ENCODE measurements at regions not wholly inside any gene's neighbourhood (a gene's known extent, or its start where the extent isn't known, plus 50 kb on each side); places are given as distances from the start of the nearest gene placed in this dataset.

DNA sequence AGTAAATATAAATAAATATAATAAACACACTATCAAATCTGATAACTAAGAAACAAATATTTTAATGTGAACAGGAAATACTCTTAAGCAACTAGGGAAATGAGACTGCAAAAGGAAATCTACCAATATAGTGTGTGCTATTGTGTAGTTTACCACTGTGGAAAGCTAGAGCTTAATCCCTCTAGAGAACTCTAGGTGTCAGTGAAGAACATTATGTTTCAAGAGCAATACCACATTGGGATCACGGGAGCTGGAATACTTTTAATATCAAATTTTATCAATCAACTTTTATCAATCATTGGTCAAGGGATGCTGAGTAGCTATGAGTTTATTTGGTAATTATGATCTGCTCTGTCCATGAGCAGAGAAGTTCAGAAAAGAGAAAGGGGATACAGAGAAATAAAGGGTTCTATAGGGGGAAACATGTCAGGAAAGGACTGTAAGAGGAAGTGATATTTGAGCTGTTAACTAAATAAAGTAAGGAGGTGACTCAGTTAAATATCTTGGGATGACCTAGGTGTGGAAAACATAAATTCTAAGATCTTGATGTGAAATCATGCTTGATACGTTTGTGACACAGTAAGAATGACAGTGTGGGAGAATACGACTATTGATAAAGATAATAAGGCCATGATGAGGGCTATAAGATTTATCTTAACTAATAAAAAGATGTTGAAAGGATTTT is 762.2 kb upstream of the ALCAM start:
- Histone ChIP-seq H3K9ac (ENCODE audit: low read length) (no peak overlapping the region), H3K4me2 (ENCODE audit: low read length) (no peak overlapping the region), H3K4me3 (ENCODE audit: low read length) (no peak overlapping the region), H3K9me2 (ENCODE audit: insufficient read depth, low read length) (no peaks in the 10 kb centered on the region), H3F3A (ENCODE audit: insufficient read depth, low read length, poor library complexity, severe bottlenecking) (no peaks in the 10 kb centered on the region), H3K9me3 (ENCODE audit: low read length) (no peaks in the 10 kb centered on the region), H3K36me3 (ENCODE audit: insufficient read depth, low read length) (no peaks in the 10 kb centered on the region), H4K20me1 (ENCODE audit: insufficient read depth) (no peaks in the 10 kb centered on the region), H3K79me2 (replicated peaks; ENCODE audit: insufficient read depth, low read length) (no peaks in the 10 kb centered on the region), H3K27ac (ENCODE audit: low read length) (no peak overlapping the region), H3K27me3 (ENCODE audit: insufficient read depth, low read depth, low read length) (no peaks in the 10 kb centered on the region), H2AFZ (ENCODE audit: low read depth, low read length) (no peak overlapping the region)
- TF ChIP-seq SMC3 (conservative IDR thresholded peaks at IDR 0.05; ENCODE audit: poor library complexity) (peak; percentile 62), POLR2AphosphoS5 (IDR thresholded peaks at IDR 0.05) (no peak), RAD21 (conservative IDR thresholded peaks at IDR 0.05) (peak; percentile 58)
- TF ChIP-seq, protein P1, sequence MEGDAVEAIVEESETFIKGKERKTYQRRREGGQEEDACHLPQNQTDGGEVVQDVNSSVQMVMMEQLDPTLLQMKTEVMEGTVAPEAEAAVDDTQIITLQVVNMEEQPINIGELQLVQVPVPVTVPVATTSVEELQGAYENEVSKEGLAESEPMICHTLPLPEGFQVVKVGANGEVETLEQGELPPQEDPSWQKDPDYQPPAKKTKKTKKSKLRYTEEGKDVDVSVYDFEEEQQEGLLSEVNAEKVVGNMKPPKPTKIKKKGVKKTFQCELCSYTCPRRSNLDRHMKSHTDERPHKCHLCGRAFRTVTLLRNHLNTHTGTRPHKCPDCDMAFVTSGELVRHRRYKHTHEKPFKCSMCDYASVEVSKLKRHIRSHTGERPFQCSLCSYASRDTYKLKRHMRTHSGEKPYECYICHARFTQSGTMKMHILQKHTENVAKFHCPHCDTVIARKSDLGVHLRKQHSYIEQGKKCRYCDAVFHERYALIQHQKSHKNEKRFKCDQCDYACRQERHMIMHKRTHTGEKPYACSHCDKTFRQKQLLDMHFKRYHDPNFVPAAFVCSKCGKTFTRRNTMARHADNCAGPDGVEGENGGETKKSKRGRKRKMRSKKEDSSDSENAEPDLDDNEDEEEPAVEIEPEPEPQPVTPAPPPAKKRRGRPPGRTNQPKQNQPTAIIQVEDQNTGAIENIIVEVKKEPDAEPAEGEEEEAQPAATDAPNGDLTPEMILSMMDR (IDR thresholded peaks at IDR 0.05; ENCODE audit: poor library complexity, severe bottlenecking): peak; percentile 54

DNA sequence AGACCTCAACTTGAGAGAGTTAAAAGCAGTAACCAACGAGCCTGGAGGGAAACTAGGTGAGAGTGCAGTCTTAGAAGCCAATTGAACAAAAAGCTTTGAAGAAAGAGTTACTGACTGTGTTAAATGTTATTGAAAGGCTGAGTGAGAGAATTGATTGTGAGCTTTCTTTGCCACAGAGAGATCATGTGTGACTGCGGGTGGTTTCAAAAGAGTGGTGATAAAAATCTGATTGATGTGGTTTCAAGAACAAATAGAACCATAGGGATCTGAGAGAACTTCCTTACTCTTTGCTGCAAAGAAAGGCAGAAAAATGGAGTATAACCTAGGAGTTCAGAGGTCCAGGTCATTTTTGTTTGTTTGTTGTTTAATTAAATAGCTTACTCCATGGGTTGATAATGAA is 759.9 kb upstream of the ALCAM start:
- no peak overlapping the region for H3K9ac ChIP-seq (ENCODE audit: low read length)
- H3K4me2 ChIP-seq (ENCODE audit: low read length): no peak overlapping the region
- no peak overlapping the region for H2AFZ ChIP-seq (ENCODE audit: low read depth, low read length)

DNA sequence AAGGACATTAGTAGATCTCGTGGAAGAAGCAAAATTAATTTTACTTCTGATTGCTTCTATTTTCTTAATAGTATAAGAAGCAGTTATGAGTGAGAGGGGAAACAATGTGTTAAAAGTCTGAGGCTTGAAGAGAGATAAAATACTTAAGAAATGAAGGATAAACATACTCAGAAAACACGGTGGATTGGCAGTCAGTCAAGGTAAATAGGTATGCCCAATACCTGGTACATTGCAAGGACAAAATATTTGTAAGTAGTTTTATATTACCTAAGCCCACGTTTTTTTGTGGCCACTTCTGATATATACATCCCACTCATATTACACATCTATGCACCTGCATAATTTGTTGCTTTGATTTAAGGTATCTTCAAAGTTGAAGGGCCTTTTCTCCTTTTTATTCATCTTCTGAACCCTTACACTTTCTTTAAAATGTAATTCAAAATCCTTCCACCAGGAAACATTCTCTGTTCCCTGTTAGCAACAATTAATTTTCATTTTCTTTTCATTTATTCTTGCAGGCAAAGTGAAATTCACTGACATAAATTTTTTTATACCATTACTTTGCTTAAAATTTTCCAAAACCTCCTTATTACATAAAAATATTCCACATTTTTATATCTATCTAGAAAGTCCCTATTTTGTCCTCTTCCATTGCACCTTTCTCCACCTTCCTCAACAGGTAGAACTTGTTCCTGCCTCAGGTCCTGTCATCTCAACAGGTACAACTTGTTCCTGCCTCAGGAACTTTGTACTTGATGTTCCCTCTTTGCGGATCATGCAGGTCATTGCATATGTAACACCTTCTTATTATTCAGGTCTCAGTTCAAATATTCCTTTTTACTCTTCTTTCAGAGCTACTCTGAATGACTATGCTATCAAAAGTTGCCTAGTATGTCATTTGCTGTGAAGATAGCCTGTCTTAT is 755.7 kb upstream of the ALCAM start:
- no peaks in the 10 kb centered on the region for H3F3A ChIP-seq (ENCODE audit: insufficient read depth, low read length, poor library complexity, severe bottlenecking)
- no peak overlapping the region for H3K4me2 ChIP-seq (ENCODE audit: low read length)
- no peaks in the 10 kb centered on the region for H3K9me2 ChIP-seq (ENCODE audit: insufficient read depth, low read length)
- no peaks in the 10 kb centered on the region for H3K27me3 ChIP-seq (ENCODE audit: insufficient read depth, low read depth, low read length)
- no peak overlapping the region for H3K4me3 ChIP-seq (ENCODE audit: low read length)
- H3K27ac ChIP-seq (ENCODE audit: low read length): no peak overlapping the region
- H2AFZ ChIP-seq (ENCODE audit: low read depth, low read length): no peak overlapping the region
- no peak for TF ChIP-seq SMC3 (conservative IDR thresholded peaks at IDR 0.05; ENCODE audit: poor library complexity)
- TF ChIP-seq, protein P2, sequence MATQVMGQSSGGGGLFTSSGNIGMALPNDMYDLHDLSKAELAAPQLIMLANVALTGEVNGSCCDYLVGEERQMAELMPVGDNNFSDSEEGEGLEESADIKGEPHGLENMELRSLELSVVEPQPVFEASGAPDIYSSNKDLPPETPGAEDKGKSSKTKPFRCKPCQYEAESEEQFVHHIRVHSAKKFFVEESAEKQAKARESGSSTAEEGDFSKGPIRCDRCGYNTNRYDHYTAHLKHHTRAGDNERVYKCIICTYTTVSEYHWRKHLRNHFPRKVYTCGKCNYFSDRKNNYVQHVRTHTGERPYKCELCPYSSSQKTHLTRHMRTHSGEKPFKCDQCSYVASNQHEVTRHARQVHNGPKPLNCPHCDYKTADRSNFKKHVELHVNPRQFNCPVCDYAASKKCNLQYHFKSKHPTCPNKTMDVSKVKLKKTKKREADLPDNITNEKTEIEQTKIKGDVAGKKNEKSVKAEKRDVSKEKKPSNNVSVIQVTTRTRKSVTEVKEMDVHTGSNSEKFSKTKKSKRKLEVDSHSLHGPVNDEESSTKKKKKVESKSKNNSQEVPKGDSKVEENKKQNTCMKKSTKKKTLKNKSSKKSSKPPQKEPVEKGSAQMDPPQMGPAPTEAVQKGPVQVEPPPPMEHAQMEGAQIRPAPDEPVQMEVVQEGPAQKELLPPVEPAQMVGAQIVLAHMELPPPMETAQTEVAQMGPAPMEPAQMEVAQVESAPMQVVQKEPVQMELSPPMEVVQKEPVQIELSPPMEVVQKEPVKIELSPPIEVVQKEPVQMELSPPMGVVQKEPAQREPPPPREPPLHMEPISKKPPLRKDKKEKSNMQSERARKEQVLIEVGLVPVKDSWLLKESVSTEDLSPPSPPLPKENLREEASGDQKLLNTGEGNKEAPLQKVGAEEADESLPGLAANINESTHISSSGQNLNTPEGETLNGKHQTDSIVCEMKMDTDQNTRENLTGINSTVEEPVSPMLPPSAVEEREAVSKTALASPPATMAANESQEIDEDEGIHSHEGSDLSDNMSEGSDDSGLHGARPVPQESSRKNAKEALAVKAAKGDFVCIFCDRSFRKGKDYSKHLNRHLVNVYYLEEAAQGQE (IDR thresholded peaks at IDR 0.05; ENCODE audit: borderline replicate concordance): no peak
- TF ChIP-seq, protein P1 (IDR thresholded peaks at IDR 0.05; ENCODE audit: poor library complexity, severe bottlenecking): no peak
- TF ChIP-seq EZH2 (IDR thresholded peaks at IDR 0.05; ENCODE audit: borderline replicate concordance, insufficient read depth, low read length, poor library complexity, severe bottlenecking): no peak
- TF ChIP-seq MXI1 (conservative IDR thresholded peaks at IDR 0.05; ENCODE audit: poor library complexity, severe bottlenecking): no peak
- no peak for TF ChIP-seq RAD21 (conservative IDR thresholded peaks at IDR 0.05)
- no peak for TF ChIP-seq EP300 (conservative IDR thresholded peaks at IDR 0.05; ENCODE audit: poor library complexity, severe bottlenecking)
- TF ChIP-seq TAF1 (IDR thresholded peaks at IDR 0.05; ENCODE audit: low read depth): no peak
- TF ChIP-seq POLR2AphosphoS5 (IDR thresholded peaks at IDR 0.05): no peak
- H4K20me1 ChIP-seq (ENCODE audit: insufficient read depth): no peaks in the 10 kb centered on the region
- no peaks in the 10 kb centered on the region for H3K79me2 ChIP-seq (replicated peaks; ENCODE audit: insufficient read depth, low read length)
- H3K36me3 ChIP-seq (ENCODE audit: insufficient read depth, low read length): no peaks in the 10 kb centered on the region
- H3K9me3 ChIP-seq (ENCODE audit: low read length): no peaks in the 10 kb centered on the region
- H3K9ac ChIP-seq (ENCODE audit: low read length): no peak overlapping the region

More for the DNA sequence above, 759.9 kb upstream of the ALCAM start:
- no peaks in the 10 kb centered on the region for H3K79me2 ChIP-seq (replicated peaks; ENCODE audit: insufficient read depth, low read length)
- no peaks in the 10 kb centered on the region for H3K27me3 ChIP-seq (ENCODE audit: insufficient read depth, low read depth, low read length)
- no peaks in the 10 kb centered on the region for H3K9me3 ChIP-seq (ENCODE audit: low read length)
- TF ChIP-seq MXI1 (conservative IDR thresholded peaks at IDR 0.05; ENCODE audit: poor library complexity, severe bottlenecking) (no peak), POLR2AphosphoS5 (IDR thresholded peaks at IDR 0.05) (peak; percentile 20)
- no peak overlapping the region for H3K27ac ChIP-seq (ENCODE audit: low read length)
- H3K9me2 ChIP-seq (ENCODE audit: insufficient read depth, low read length): no peaks in the 10 kb centered on the region
- H4K20me1 ChIP-seq (ENCODE audit: insufficient read depth): no peaks in the 10 kb centered on the region
- H3K4me3 ChIP-seq (ENCODE audit: low read length): no peak overlapping the region
- H3K36me3 ChIP-seq (ENCODE audit: insufficient read depth, low read length): no peaks in the 10 kb centered on the region
- no peaks in the 10 kb centered on the region for H3F3A ChIP-seq (ENCODE audit: insufficient read depth, low read length, poor library complexity, severe bottlenecking)
